Vagina (tissue), 2 donors: ENCODE measurements at regions not wholly inside any gene's neighbourhood (a gene's known extent, or its start where the extent isn't known, plus 50 kb on each side); places are given as distances from the start of the nearest gene placed in this dataset.

Experiments
- CTCF ChIP-seq, 3 experiments: fragments of 450-650 bp in 2 of 3; fragments of 200-600 bp in 1 of 3; sonication (generic) in 1 of 3; IDR thresholded peaks; one replicate each; pipeline ENCODE4 v1.5.1; 2017 to 2019; ENCODE audit warnings: antibody characterized with exemption in 3 of 3, mild to moderate bottlenecking in 2 of 3, moderate library complexity in 2 of 3
- POLR2A ChIP-seq, 2 donors: fragments of 450-650 bp; IDR thresholded peaks; one replicate each; pipeline ENCODE4 v1.6.1; 2017; ENCODE audit warnings: antibody characterized with exemption in 2 of 2, mild to moderate bottlenecking in 2 of 2, moderate library complexity in 2 of 2

DNA sequence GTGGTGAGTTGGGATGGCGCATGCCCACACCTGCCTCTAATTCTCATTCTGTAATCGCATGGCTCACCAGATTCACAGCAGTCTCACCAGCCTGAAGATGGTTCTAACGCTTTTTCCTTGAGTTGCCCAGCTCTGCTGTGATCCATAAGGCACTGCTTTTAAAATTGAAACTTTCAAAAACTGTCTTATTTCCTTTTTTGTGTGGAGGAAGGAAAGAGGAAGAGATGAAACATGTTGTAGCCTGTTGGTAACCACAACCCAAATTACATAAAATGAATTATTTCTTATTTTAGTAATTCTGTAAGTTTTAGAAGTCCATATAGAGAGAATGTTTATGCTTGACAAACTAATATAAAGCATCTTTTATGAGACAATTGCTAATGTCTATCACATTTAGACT lies 165.4 kb downstream of the RBM43 start:
- no peak for TF ChIP-seq CTCF (IDR thresholded peaks at IDR 0.05)
- TF ChIP-seq POLR2A (IDR thresholded peaks at IDR 0.05), result no peak
